Body of pancreas (tissue), 4 donors: ENCODE measurements at regions not wholly inside any gene's neighbourhood (a gene's known extent, or its start where the extent isn't known, plus 50 kb on each side); places are given as distances from the start of the nearest gene placed in this dataset.

Source experiments
- CTCF ChIP-seq, 7 experiments: fragments of 450-650 bp in 4 of 7; fragments of 200-600 bp in 3 of 7; sonication (generic) in 3 of 7; IDR thresholded peaks; one replicate each; pipeline ENCODE4 v1.5.1; 2016 to 2019; ENCODE audit warnings: antibody characterized with exemption in 7 of 7
- POLR2A ChIP-seq, 3 donors: fragments of 450-650 bp; IDR thresholded peaks; one replicate each; pipeline ENCODE4 v1.6.1; 2016; ENCODE audit warnings: antibody characterized with exemption in 3 of 3, mild to moderate bottlenecking in 2 of 3

- TF ChIP-seq CTCF (IDR thresholded peaks at IDR 0.05) (no peak), POLR2A (IDR thresholded peaks at IDR 0.05) (no peak)
These were observed 251.1 kb downstream of the IPMK start for GRCh38 chr10:58016614-58017013.
